HT-29 (cell line): ENCODE measurements at regions not wholly inside any gene's neighbourhood (a gene's known extent, or its start where the extent isn't known, plus 50 kb on each side); places are given as distances from the start of the nearest gene placed in this dataset.

Source experiments
- DNase-seq: peaks from one replicate; pipeline ENCODE4 v3.0.0-alpha.2; 2015; ENCODE audit warnings: low spot score

DNA sequence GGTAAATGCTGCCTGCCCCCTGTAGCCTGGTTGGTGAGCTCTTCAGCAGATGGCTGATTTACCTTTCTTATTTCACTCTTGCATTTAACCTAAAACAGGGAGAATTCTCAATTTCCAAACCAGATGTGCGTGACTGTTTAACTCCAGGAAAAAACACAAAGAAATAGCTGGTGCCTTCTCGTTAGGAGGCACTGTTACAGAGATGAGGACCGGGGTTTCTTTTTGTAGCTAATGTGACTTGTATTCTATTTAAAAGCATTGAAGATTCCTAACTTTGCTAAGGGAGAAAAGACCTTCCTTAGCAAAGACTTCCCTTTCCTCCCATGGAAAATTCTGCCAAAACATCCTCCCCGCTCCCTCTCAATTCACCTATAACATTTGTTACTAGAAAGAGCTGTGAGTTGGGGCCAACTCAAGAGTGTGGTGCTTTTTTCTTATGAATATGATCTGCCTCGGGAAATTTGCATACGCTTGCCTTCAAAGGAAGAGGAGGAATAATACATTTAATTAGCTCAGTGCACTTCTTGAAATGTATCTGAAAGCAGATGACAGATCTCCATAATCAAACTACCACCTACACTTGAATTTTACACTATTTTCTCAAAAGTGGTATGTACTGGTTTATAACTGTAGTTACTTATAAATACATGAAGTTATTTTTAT lies 102.0 kb upstream of the ARID2 start:
- DNase-seq = no peak

- DNase-seq = no peak
These were observed 100.2 kb upstream of the ARID2 start for GRCh38 chr12:45629292-45629691.

DNA sequence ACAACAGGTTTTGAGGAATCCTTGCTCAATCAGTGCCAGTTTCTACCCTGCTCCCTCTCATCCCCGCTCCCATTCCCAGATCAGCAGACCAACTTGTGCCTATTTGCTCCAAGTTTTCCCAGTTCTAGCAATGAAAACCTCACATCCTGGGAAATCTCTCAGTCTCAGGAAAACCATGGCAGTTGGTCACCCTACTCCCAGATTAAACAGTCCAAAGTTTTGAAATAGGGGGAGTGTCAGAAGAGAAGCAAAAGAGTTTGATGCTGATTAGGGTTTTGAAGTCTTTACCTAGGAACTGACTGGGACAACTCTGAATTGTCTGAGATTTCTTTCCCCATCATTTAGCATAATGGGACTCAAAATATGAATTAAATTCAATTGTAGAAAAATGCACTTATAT lies 95.8 kb upstream of the ARID2 start:
- no peak for DNase-seq

DNA sequence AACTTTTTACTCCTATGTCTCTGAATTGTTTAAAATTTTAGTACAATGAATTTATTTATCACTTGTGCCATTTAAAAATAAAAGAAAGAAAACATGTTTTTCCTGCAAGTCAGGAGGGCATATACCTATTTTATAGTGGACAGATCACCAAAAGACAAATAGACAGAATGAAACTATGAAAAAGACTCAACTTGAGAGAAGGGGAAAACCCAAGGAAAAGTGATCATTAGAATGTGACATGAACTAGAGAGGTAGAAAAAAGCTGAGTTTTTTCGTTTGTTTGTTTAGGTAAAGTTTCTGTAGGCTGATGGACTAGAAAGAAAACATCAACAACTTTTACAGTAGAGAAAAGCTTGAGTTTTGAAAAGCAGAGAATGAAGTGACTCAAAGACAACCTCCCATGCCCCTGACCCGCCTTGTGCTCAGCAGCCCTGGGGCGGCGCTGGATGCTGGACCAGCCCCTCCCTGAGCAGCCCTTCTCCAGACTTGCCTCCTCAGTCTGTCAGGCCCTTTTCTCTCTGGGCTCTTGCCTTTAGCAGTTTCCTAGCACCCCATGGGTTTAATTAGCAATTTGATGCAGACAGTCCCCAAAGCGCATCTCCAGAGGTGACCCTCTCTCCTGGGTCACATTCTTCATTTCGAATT lies 95.1 kb upstream of the ARID2 start:
- no peak for DNase-seq

DNA sequence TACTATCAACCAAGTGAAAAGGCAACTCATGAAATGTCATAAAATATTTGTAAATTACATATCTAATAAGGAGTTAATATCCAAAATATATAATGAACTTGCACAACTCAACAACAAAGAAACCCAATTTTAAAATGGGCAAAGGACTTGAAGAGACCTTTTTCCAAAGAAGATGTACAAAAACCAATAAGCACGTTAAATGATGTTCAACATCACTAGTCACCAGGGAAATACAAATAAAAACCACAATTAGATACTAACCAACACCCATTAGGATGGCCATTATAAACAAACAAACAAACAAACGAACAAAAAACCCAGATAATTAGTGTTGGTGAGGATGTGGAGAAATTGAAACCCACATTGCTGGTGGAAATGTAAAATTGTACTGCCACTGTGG lies 92.3 kb upstream of the ARID2 start:
- no peak for DNase-seq

DNA sequence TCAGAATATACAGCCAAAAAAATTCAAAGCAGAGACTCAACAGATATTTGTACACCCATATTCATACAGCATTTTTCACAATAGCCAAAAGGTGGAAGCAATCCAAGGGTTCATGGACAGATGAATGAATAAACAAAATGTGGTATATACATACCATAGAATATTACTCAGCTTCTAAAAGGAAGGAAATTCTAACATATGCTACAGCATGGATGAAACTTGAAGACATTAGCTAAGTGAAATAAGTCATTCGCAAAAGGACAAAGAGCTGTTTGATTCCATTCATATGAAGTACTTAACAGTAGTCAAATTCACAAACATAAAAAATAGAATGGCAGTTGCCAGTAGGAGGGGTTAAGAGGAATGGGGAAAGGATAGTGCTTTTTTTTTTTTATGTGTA lies 91.8 kb upstream of the ARID2 start:
- DNase-seq = no peak

GRCh38 chr12:45638386-45638785 lies 91.1 kb upstream of the ARID2 start:
- no peak for DNase-seq

DNA sequence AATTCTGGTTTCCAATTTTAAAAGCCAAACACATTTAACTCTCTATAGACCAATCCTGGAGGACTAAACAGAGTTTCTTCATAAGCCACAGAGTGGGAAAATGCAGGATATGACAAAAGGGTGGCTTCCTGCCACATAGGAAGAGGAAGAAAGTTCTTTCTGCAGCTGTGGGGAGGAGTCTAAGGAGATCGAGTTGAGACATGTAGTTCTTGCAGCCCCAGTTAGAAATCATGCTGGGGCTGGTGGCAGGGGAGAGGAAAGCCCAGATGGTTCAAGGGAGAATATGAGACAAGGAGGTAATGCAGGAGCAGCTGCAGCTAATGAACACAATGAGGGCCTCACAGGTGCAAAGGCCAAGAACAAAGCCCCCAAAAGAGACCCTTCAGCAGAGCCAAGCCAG lies 85.0 kb upstream of the ARID2 start:
- DNase-seq = no peak

DNA sequence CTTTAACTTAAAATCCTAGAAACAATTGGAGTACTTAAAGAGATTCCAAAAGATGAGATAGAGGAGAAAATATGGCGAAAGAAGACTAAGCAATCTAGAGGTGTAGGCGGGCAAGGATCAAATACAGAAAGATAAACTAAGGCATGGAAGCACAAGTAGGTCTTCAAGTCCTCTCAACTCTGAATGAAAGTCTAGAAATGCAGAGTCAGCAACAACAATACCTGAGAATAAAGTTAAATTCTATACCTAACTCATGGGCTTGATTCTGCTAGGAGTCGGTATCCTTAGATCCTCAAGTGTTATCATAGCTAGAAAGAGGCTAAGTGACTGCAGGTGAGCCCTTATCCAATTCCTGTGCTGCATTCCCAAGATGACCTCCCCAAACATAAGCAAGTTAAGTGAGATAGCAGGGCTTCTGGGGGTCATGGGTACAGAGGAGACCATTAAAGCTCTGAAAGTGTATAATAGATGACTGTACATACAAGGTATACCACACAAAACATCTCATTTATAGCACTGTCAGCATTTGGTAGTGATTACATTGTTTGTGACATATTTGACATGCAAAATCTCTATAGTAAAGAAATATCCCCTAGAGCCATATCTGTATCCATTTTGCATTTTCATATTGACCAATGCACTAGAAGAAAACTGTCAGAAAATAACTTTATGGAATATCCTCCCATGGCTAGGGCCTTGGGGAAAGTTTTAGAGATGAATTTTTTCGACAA lies 82.5 kb upstream of the ARID2 start:
- DNase-seq = no peak

DNA sequence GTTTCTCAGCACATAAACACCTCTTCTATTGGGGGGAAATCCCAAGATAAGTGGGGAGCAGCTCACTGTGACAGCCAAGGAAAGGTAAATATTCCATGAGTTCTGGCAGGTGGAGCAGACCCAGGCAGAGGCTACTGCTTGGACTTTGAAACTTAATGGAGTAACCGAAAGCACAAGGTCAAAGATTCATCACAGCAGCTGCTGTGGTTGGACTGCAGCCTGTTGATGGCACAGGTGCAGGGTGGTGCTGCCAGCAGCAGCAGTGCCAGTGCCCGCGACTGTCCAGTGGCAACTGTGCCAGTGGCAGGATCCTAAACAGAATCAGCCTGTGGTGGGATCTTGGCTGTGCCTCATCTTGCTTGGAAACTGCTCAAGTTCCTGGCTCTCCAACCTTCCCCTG lies 81.4 kb upstream of the ARID2 start:
- peak; percentile 39 for DNase-seq

DNA sequence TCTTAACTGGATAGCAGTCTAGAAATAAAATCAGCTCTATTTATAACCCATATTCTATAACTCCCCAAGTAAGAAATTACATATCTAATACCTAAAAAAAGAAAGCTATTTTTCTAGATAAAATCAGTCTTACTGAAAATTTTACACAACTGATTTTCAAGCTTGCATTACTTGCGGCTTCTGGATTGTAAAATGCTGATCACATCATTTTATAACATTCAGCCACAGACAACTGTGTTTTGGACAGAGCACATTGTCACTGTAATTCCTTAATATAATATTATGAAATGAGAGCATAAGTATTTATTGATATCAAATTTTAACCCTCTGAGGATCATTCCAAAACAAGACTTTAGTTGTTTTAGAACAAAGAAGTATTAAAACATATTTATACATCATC lies 78.5 kb upstream of the ARID2 start:
- no peak for DNase-seq

DNA sequence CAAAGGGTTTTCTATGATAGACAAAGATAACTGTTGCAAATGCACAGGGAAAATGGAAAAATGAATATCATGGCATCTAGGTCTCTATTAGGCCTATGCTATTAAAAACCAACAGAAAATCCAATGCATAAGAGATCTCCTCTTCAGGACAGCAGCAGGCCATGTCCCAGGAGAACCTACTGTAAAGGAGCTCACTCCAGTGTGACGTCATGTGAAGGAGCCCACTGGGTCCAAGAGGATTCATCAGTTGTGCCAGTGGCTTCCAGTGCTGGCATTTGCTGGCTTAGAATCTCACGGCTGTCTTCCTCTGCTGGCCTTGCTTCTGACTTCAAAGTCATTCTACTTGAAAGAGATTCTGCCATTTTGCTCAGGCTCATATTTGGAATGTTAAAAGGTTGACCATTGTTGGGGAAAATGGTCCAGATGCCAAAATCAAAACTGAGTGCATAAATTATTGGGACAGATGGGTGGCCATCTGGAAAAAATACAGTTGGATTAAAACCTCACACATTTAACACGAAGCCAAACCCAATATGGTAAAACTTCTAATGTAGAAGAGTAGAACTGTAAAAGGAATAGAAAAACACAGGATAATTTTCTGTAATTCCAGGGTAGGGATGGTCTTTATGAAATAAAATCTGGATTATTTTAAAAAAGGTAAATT lies 75.4 kb upstream of the ARID2 start:
- DNase-seq = no peak

DNA sequence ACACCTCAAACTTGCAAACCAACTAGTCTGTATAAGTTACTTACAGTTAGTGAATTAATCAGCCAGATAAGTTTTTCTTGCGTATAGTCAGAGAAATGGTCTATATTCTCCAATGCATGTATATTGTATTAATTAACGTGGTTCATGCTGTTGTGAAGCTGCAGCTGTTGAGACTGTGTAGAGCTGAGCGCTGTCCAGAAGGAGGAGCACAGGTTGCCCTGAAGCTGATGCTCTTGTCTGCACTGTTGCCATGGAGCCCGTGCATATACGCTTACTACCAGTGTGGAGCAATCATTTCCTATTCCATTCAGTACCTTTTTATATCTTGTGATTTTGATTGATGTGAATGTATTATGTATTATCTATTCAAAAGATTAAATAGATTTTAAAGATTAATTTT lies 74.3 kb upstream of the ARID2 start:
- peak; percentile 55 for DNase-seq

DNA sequence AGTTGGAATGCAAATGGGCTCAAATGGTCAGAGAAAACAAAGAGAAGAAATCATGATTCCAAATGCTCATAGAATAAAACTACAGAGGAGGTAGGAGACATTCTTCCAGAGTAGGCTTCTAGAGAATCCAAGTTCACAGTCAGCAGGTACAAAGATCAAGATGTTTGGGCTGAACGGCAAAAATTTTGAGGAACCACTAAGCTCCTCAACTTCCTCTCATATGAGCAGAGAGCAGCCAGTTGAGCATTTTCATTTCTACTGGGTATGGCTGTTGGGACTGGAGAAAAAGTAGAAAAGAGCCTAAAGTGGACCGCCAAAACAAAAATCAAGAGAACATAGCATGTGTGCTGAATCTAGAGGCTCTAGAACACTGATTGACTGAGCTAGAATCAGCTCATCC lies 73.8 kb upstream of the ARID2 start:
- no peak for DNase-seq

DNA sequence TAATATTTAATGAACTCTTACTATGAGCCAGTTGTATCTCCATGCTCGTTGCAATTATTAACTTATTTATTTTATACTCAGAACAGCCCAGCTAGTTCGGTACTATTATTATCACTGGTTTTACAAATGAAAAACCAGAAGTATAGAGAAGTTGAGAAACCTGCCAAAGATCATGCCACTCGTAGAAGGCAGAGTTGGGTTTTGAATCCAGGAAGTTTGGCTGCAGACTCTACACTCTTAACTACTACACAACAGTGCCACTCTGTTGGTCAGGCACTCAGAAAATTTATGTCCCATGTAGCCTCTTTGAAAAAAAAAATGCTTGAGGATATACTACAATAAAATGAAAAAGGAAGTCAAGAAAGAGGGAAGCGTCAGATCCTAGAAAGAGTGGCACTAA lies 71.5 kb upstream of the ARID2 start:
- DNase-seq = no peak

- no peak for DNase-seq
These were observed 69.2 kb upstream of the ARID2 start for GRCh38 chr12:45660330-45660729.

GRCh38 chr12:45663455-45663854 lies 66.1 kb upstream of the ARID2 start:
- no peak for DNase-seq

DNA sequence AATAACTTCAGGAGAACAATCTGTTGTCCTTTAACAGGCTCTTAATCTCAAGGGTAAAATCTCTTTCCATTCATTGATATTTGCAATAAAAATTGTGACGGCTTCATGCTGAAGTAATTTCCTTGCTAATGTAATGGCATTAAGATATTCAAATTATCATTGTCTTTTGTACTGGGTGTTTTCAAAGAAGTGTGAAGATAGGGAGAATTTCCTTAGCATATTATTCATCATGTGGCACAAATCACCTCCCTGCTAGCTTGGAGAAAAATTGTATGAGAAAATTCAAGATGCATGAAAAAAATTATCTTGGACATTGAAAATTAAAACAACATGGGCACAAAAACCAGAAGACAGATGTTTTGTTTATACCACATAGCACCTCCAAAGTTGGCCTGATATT lies 63.6 kb upstream of the ARID2 start:
- no peak for DNase-seq

GRCh38 chr12:45666396-45666795 lies 63.1 kb upstream of the ARID2 start:
- no peak for DNase-seq

DNA sequence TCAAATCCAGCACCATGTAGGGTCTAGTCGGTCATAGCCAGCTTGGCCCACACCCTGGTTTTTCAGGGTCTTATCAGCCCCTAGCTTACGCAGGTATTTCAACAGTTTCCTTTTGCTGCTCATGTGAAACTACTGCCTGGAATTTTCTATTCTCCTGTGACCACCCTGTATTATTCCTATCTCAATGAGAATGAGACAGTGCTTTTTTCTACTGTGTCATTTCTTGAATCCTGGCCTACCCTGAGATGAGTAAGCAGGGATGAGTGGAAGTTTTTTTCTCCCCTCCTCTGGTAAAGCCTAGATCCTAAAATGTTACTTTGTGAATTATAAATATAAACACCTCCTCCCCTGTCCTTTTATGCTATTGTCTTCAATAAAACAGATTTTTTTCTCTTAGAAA lies 62.7 kb upstream of the ARID2 start:
- no peak for DNase-seq

DNA sequence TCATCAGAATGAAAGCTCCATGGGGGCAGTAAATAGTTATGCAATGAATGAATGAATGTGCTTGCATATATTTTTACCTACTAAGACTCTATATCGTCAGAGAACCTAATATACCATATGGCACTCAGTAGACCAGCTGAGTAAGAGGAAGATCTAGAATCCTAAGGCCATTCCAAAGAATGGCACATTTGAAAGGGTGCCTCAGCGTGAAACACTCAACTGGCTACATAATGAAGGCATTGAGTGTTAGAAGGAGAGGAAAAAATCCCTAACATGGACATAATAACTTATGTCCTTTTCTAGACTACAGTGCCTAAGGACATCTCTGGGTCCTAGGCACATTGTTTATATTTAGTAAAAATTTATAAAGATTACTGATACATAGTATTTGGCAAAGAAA lies 61.7 kb upstream of the ARID2 start:
- DNase-seq = no peak

GRCh38 chr12:45668641-45669040 lies 60.9 kb upstream of the ARID2 start:
- DNase-seq = no peak

DNA sequence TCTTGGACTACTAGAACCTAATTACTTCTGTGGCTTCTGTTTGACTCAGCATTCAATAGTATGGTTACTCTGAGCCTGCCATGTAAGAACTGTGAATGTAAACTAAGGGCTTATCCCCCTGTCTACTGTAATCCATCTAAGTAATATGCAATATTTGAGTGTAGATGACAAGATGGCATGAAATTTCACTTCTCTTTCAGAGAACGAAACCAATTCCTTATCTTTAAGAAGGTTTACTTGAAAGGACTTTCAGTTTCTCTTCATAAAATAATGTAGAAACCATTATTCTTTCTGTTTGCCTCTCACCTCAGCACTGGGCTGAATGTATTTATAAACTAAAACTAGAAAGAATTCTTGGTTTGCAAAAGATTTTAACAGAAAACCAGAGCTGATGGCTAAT lies 60.4 kb upstream of the ARID2 start:
- no peak for DNase-seq
